Posterior vena cava (tissue), 2 donors: ENCODE measurements at regions not wholly inside any gene's neighbourhood (a gene's known extent, or its start where the extent isn't known, plus 50 kb on each side); places are given as distances from the start of the nearest gene placed in this dataset.

Experiments used
- DNase-seq: peaks from one replicate; pipeline ENCODE4 v3.0.0-alpha.2; 2020; ENCODE audit warnings: low spot score
- intact Hi-C, 2 donors: fragments of 100-400 bp; cut with DNase I; formaldehyde crosslinking; loops; one replicate each; pipeline versions ENCODE4 v1.14.1 to v1.14.2; 2022 to 2023
- donor health status: DM: yes; HTN: yes; CAD: no.
- donor health status: DM: yes; HTN: yes; CAD: no.

- intact Hi-C loops: no loop called here
- no peak for DNase-seq
Observed at GRCh38 chr6:168794491-168794890, 353.5 kb downstream of the SMOC2 start.

GRCh38 chr6:168793649-168794048, 352.7 kb downstream of the SMOC2 start:
- intact Hi-C loops: no loop called here
- no peak for DNase-seq

GRCh38 chr6:168791917-168792316, 350.9 kb downstream of the SMOC2 start:
- intact Hi-C loops: no loop called here
- no peak for DNase-seq

GRCh38 chr6:168789699-168790098, 348.7 kb downstream of the SMOC2 start:
- intact Hi-C loops: loop anchor here in 1 of 2 donors (2.0 to 10.0 kb wide), 2 partner anchors 61 to 85 kb away; no protein-coding TSS in a partner anchor

GRCh38 chr6:168785720-168786511, 344.9 kb downstream of the SMOC2 start:
- intact Hi-C loops: loop anchor here in 1 of 2 donors (10.0 kb wide), 1 partner anchor 89 kb away; no protein-coding TSS in a partner anchor
- no peak for DNase-seq

More at GRCh38 chr6:168789699-168790098, 348.7 kb downstream of the SMOC2 start:
- DNase-seq: no peak

GRCh38 chr6:168784426-168784825, 343.4 kb downstream of the SMOC2 start:
- intact Hi-C loops: loop anchor here in 1 of 2 donors (10.0 kb wide), 1 partner anchor 90 kb away; no protein-coding TSS in a partner anchor

GRCh38 chr6:168783720-168784119, 342.7 kb downstream of the SMOC2 start:
- DNase-seq: no peak

More at GRCh38 chr6:168784426-168784825, 343.4 kb downstream of the SMOC2 start:
- DNase-seq: no peak

GRCh38 chr6:168782187-168782751, 341.3 kb downstream of the SMOC2 start:
- DNase-seq: no peak
- intact Hi-C loops: loop anchor here in 1 of 2 donors (10.0 kb wide), 1 partner anchor 93 kb away; no protein-coding TSS in a partner anchor

More at GRCh38 chr6:168783720-168784119, 342.7 kb downstream of the SMOC2 start:
- intact Hi-C loops: loop anchor here in 1 of 2 donors (10.0 kb wide), 1 partner anchor 91 kb away; no protein-coding TSS in a partner anchor

- DNase-seq: peak; percentile 87
- intact Hi-C loops: loop anchor here in 1 of 2 donors (10.0 kb wide), 1 partner anchor 1477 kb away; no protein-coding TSS in a partner anchor
Observed at GRCh38 chr6:168778201-168778600, 337.2 kb downstream of the SMOC2 start.

- intact Hi-C loops: loop anchor here in 1 of 2 donors (10.0 kb wide), 1 partner anchor 1480 kb away; no protein-coding TSS in a partner anchor
- no peak for DNase-seq
Observed at GRCh38 chr6:168774381-168774780, 333.4 kb downstream of the SMOC2 start.

- no peak for DNase-seq
- intact Hi-C loops: loop anchor here in 1 of 2 donors (10.0 kb wide), 1 partner anchor 1481 kb away; no protein-coding TSS in a partner anchor
Observed at GRCh38 chr6:168773788-168774187, 332.8 kb downstream of the SMOC2 start.

GRCh38 chr6:168765752-168766151, 324.8 kb downstream of the SMOC2 start:
- DNase-seq: no peak
- intact Hi-C loops: no loop called here

- intact Hi-C loops: no loop called here
Observed at GRCh38 chr6:168756009-168756634, 315.1 kb downstream of the SMOC2 start.

GRCh38 chr6:168746643-168747042, 305.7 kb downstream of the SMOC2 start:
- no peak for DNase-seq
- intact Hi-C loops: no loop called here

More at GRCh38 chr6:168756009-168756634, 315.1 kb downstream of the SMOC2 start:
- no peak for DNase-seq

GRCh38 chr6:168746013-168746412, 305.0 kb downstream of the SMOC2 start:
- DNase-seq: no peak
- intact Hi-C loops: no loop called here

- intact Hi-C loops: no loop called here
- DNase-seq: no peak
Observed at GRCh38 chr6:168744861-168745260, 303.9 kb downstream of the SMOC2 start.

GRCh38 chr6:168741942-168742782, 301.2 kb downstream of the SMOC2 start:
- no peak for DNase-seq
- intact Hi-C loops: no loop called here

GRCh38 chr6:168741305-168741704, 300.3 kb downstream of the SMOC2 start:
- DNase-seq: no peak
- intact Hi-C loops: no loop called here

GRCh38 chr6:168739381-168739780, 298.4 kb downstream of the SMOC2 start:
- DNase-seq: no peak
- intact Hi-C loops: no loop called here
